MCF 10A (cell line): ENCODE measurements at regions not wholly inside any gene's neighbourhood (a gene's known extent, or its start where the extent isn't known, plus 50 kb on each side); places are given as distances from the start of the nearest gene placed in this dataset.

ENCODE experiments used
- BruUV-seq: library from RNA; stranded (reverse); fragments of 400-500 nt; replicated peaks from 2 replicates; lab custom pipeline; 2021; lab: Mats Ljungman, UMichigan
- CTCF ChIA-PET: fragments of 300-600 bp; sonication (Branson Sonifier 250); formaldehyde crosslinking; extraction: SDS; loops from one replicate; lab custom pipeline; 2021; ENCODE audit warnings: antibody characterized with exemption, inconsistent platforms; lab: Yijun Ruan, JAX
- POLR2A ChIA-PET: fragments of 300-600, 350-650 bp; sonication (Branson Sonifier 250); formaldehyde crosslinking; extraction: SDS; loops from one replicate; lab custom pipeline; 2020; ENCODE audit warnings: antibody characterized with exemption, inconsistent platforms; lab: Yijun Ruan, JAX
- DNase-seq: peaks from one replicate; pipeline ENCODE4 v3.0.0-alpha.2; 2018; ENCODE audit not compliant: unreplicated experiment
- H3K27ac Mint-ChIP-seq: one replicate; pipeline ENCODE4 v1.8.0; 2022; ENCODE audit warnings: mild to moderate bottlenecking, low read depth, mixed read lengths; ENCODE audit not compliant: unreplicated experiment
- H3K27me3 Mint-ChIP-seq: one replicate; pipeline ENCODE4 v1.8.0; 2022; ENCODE audit warnings: mixed read lengths; ENCODE audit not compliant: insufficient read depth, unreplicated experiment
- H3K36me3 Mint-ChIP-seq: one replicate; pipeline ENCODE4 v1.8.0; 2022; ENCODE audit warnings: mild to moderate bottlenecking, moderate library complexity, mixed read lengths; ENCODE audit not compliant: insufficient read depth, unreplicated experiment
- H3K4me1 Mint-ChIP-seq: one replicate; pipeline ENCODE4 v1.8.0; 2022; ENCODE audit warnings: mixed read lengths; ENCODE audit not compliant: insufficient read depth, unreplicated experiment
- H3K4me3 Mint-ChIP-seq: one replicate; pipeline ENCODE4 v1.8.0; 2022; ENCODE audit warnings: mild to moderate bottlenecking, moderate library complexity, mixed read lengths; ENCODE audit not compliant: unreplicated experiment
- H3K9me3 Mint-ChIP-seq: one replicate; pipeline ENCODE4 v1.8.0; 2022; ENCODE audit warnings: mixed read lengths; ENCODE audit not compliant: unreplicated experiment
- CTCF ChIP-seq: fragments of 200-600 bp; IDR thresholded peaks from one replicate; pipeline ENCODE4 v1.8.0; 2022; ENCODE audit warnings: antibody characterized with exemption, mild to moderate bottlenecking; ENCODE audit not compliant: unreplicated experiment
- intact Hi-C: fragments of 100-400 bp; cut with micrococcal nuclease; formaldehyde crosslinking; loops from 2 replicates; pipeline ENCODE4 v1.14.1; 2022

- intact Hi-C loops = no loop called here
- TF ChIP-seq CTCF = no peak
- Mint-ChIP-seq H3K27me3 (no peaks in the 10 kb centered on the region), H3K4me1 (no peaks in the 10 kb centered on the region), H3K9me3 (no peaks in the 10 kb centered on the region), H3K27ac (no peak overlapping the region), H3K4me3 (no peak overlapping the region), H3K36me3 (no peaks in the 10 kb centered on the region)
- CTCF ChIA-PET = no interaction called here
- BruUV-seq = no TSS peak
- no peak for DNase-seq
- POLR2A ChIA-PET = no interaction called here
These were observed 1693.9 kb downstream of the SI start for GRCh38 chr3:163384383-163384782.

DNA sequence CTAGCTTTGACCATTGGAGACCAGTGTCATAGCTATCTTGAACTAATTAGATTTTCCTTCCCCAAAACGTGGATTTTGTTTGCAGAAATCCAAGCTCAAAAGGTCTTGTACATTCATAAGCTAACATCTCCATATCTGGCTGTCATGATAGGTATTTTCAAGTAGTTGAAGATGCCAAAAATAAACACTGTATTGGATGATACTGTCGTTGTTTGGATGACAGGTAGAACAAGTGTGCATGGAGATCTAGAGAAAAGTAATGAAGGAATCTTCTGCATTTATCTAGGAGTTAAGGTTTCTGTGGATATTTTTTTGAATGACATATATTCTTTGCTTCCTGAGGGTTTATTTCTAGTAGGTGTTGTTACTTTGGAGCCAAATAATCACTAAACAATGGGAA is 1696.1 kb downstream of the SI start:
- Mint-ChIP-seq H3K9me3 (no peaks in the 10 kb centered on the region), H3K4me1 (no peaks in the 10 kb centered on the region), H3K27ac (no peak overlapping the region), H3K4me3 (no peak overlapping the region), H3K27me3 (no peaks in the 10 kb centered on the region), H3K36me3 (no peaks in the 10 kb centered on the region)
- no peak for DNase-seq
- CTCF ChIA-PET = interaction anchor here (0.6 kb wide), 1 partner anchor 38 kb away, joined by 3 read pairs; no protein-coding TSS in a partner anchor
- intact Hi-C loops = no loop called here
- TF ChIP-seq CTCF = no peak
- no TSS peak for BruUV-seq
- POLR2A ChIA-PET = no interaction called here

- ChIA-PET CTCF (no interaction called here), POLR2A (no interaction called here)
- no peak overlapping the region for H3K4me3 Mint-ChIP-seq
- no peaks in the 10 kb centered on the region for H3K36me3 Mint-ChIP-seq
- H3K27me3 Mint-ChIP-seq = no peaks in the 10 kb centered on the region
- BruUV-seq = no TSS peak
- no peak overlapping the region for H3K27ac Mint-ChIP-seq
- H3K9me3 Mint-ChIP-seq = peaks cover 7% of the 10 kb centered on the region
- intact Hi-C loops = no loop called here
- TF ChIP-seq CTCF = no peak
- peak; percentile 52 for DNase-seq
- H3K4me1 Mint-ChIP-seq = peaks cover 5% of the 10 kb centered on the region
These were observed 1710.1 kb downstream of the SI start for GRCh38 chr3:163368168-163368567.

- no peak overlapping the region for H3K27ac Mint-ChIP-seq
- BruUV-seq = no TSS peak
- TF ChIP-seq CTCF = no peak
- intact Hi-C loops = no loop called here
- CTCF ChIA-PET = no interaction called here
- no peak for DNase-seq
- H3K4me1 Mint-ChIP-seq = peaks cover 12% of the 10 kb centered on the region
- peaks cover 7% of the 10 kb centered on the region for H3K9me3 Mint-ChIP-seq
- H3K4me3 Mint-ChIP-seq = no peak overlapping the region
- H3K27me3 Mint-ChIP-seq = no peaks in the 10 kb centered on the region
- POLR2A ChIA-PET = no interaction called here
- H3K36me3 Mint-ChIP-seq = no peaks in the 10 kb centered on the region
These were observed 1713.6 kb downstream of the SI start for GRCh38 chr3:163364717-163365116.
